ENCODE measurements at regions not wholly inside any gene's neighbourhood (a gene's known extent, or its start where the extent isn't known, plus 50 kb on each side); places are given as distances from the start of the nearest gene placed in this dataset.

GRCh38 chr15:91537856-91538255 lies 315.7 kb upstream of the SLCO3A1 start:
- DNase-seq (ENCODE audit: extremely low read depth, low read depth) = no peak
- no peak overlapping the region for H3K4me3 ChIP-seq (replicated peaks; ENCODE audit: low read depth, low read length)
- TF ChIP-seq, protein P1, sequence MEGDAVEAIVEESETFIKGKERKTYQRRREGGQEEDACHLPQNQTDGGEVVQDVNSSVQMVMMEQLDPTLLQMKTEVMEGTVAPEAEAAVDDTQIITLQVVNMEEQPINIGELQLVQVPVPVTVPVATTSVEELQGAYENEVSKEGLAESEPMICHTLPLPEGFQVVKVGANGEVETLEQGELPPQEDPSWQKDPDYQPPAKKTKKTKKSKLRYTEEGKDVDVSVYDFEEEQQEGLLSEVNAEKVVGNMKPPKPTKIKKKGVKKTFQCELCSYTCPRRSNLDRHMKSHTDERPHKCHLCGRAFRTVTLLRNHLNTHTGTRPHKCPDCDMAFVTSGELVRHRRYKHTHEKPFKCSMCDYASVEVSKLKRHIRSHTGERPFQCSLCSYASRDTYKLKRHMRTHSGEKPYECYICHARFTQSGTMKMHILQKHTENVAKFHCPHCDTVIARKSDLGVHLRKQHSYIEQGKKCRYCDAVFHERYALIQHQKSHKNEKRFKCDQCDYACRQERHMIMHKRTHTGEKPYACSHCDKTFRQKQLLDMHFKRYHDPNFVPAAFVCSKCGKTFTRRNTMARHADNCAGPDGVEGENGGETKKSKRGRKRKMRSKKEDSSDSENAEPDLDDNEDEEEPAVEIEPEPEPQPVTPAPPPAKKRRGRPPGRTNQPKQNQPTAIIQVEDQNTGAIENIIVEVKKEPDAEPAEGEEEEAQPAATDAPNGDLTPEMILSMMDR (IDR thresholded peaks at IDR 0.05; ENCODE audit: low read depth, low read length, missing control alignments) = no peak

- TF ChIP-seq, protein P1 (IDR thresholded peaks at IDR 0.05; ENCODE audit: low read depth, low read length, missing control alignments) = no peak
- no peak overlapping the region for H3K4me3 ChIP-seq (replicated peaks; ENCODE audit: low read depth, low read length)
- no peak for DNase-seq (ENCODE audit: extremely low read depth, low read depth)
These were observed 314.7 kb upstream of the SLCO3A1 start for GRCh38 chr15:91538782-91539181.

DNA sequence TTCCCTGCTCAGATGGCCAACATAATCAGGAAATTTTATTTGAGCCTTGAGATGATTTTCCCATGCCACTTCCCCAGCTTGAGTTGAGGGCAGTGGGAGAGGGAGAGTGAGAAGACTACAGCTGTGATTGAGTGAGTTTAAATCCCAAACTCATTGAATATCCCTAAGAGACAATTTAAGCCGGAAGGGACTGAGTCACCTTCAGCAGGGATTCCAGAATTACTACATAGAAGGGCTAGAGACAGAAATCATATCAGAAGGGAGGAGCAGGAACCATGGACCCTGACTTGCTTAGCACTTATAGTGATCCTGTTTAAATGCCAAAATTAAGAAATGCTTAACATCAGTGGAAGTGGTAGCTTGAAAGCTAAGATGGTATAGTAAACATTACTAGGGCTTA lies 312.2 kb upstream of the SLCO3A1 start:
- TF ChIP-seq, protein P1 (IDR thresholded peaks at IDR 0.05; ENCODE audit: low read depth, low read length, missing control alignments) = no peak
- H3K4me3 ChIP-seq (replicated peaks; ENCODE audit: low read depth, low read length) = no peak overlapping the region
- no peak for DNase-seq (ENCODE audit: extremely low read depth, low read depth)

GRCh38 chr15:91542226-91542625 lies 311.3 kb upstream of the SLCO3A1 start:
- H3K4me3 ChIP-seq (replicated peaks; ENCODE audit: low read depth, low read length) = no peak overlapping the region
- TF ChIP-seq, protein P1 (IDR thresholded peaks at IDR 0.05; ENCODE audit: low read depth, low read length, missing control alignments) = no peak
- DNase-seq (ENCODE audit: extremely low read depth, low read depth) = no peak

DNA sequence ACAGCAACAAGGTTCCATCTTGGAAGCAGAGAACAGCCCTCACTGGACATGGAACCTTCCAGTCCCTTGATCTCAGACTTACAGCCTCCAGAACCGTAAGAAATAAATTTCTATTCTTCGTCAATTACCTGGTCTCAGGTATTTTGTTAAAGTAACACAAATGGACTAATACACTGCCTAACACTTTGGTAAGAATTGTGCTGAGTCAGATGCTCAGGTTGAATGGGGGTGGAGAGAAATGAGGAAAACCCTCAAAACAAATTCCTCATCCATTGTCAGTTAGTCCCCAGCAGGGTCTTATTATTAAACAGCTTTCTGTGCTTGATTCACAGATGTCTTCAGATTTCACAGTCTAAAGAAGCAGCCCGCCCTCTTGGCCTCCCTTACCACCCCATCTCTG lies 306.2 kb upstream of the SLCO3A1 start:
- TF ChIP-seq, protein P1 (IDR thresholded peaks at IDR 0.05; ENCODE audit: low read depth, low read length, missing control alignments) = no peak
- no peak overlapping the region for H3K4me3 ChIP-seq (replicated peaks; ENCODE audit: low read depth, low read length)
- no peak for DNase-seq (ENCODE audit: extremely low read depth, low read depth)

GRCh38 chr15:91548549-91548948 lies 305.0 kb upstream of the SLCO3A1 start:
- TF ChIP-seq, protein P1 (IDR thresholded peaks at IDR 0.05; ENCODE audit: low read depth, low read length, missing control alignments) = no peak
- DNase-seq (ENCODE audit: extremely low read depth, low read depth) = no peak
- no peak overlapping the region for H3K4me3 ChIP-seq (replicated peaks; ENCODE audit: low read depth, low read length)

GRCh38 chr15:91549581-91549980 lies 303.9 kb upstream of the SLCO3A1 start:
- no peak for DNase-seq (ENCODE audit: extremely low read depth, low read depth)
- TF ChIP-seq, protein P1 (IDR thresholded peaks at IDR 0.05; ENCODE audit: low read depth, low read length, missing control alignments) = no peak
- no peak overlapping the region for H3K4me3 ChIP-seq (replicated peaks; ENCODE audit: low read depth, low read length)
